GM18517 (cell line): ENCODE measurements at regions not wholly inside any gene's neighbourhood (a gene's known extent, or its start where the extent isn't known, plus 50 kb on each side); places are given as distances from the start of the nearest gene placed in this dataset.

Source experiments
- ATAC-seq: cut with Tn5 transposase; IDR thresholded peaks from one replicate; pipeline ENCODE4 v1.9.1; 2021; ENCODE audit warnings: mild to moderate bottlenecking, moderate library complexity; ENCODE audit not compliant: unreplicated experiment

DNA sequence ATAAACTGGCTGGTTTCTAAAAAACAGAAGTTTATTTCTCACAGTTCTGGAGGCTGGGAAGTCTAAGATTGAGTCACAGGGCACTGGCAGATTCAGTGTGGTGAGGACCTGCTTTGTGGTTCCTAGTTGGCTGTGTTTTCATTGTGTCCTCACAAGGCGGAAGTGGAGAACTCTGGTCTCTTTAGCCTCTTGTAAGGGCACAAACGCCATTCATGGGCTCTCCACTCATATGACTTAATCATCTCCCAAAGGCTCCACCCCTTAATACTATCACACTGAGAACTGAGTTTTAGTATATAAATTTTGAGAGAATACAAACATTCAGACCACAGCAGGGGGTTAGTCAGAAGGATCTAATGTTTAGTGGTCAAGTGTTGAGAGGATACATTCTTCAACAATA lies 208.2 kb downstream of the SEC61B start:
- ATAC-seq = no peak

DNA sequence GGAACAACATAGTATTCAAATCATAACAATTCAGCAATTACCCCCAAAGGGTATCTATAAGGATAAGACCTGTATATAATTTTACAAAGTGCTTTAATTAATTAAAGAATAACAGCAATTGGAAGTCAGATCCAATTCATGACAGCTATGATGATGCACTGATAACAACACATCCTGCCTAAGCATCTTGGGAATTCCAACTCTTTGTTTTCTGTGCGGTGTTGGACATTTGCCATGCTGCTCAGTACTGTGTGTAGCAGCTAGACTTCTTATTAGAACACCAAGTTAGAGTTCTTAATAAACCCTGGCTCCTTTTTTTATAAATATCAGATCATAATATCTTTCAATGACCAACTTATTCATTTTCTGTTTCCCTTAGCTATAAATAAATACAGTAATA lies 209.0 kb downstream of the SEC61B start:
- ATAC-seq = no peak

DNA sequence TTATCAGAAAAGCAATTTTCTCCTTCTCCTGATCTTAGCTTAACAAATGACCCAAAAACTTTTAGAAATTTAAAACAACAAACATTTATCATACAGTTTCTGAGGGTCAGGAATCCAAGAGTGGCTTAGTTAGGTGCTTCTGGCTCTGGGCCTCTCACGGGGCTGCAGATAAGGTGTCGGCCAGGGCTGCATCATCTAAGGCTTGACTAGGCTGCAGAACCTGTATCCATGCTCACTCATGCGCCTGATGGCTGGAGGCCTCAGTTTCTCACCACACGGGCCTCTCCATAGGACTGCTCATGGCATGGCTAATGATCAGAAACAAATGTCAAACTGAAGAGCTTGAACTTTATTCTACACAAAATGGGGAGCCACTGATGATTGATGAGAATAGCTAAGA lies 210.0 kb downstream of the SEC61B start:
- ATAC-seq = no peak

DNA sequence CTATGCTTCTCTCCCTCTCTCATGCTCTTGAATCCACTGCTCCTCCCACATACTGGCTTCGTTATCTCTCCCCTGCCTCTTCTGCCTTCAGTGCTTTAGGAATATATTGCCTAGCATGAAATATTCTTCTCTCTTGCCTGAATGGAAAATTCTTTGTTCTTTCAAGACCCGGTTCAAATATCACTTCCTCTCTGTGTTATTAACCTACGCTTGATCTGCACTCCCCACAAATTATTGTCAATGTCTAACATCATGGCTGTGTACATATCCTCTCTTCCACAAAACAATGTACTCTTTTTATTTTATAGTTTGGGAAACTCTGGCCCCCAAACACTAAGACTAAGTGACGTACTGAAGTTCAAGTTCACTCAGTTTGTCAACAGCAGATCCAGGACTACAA lies 211.0 kb downstream of the SEC61B start:
- peak; percentile 5 for ATAC-seq

DNA sequence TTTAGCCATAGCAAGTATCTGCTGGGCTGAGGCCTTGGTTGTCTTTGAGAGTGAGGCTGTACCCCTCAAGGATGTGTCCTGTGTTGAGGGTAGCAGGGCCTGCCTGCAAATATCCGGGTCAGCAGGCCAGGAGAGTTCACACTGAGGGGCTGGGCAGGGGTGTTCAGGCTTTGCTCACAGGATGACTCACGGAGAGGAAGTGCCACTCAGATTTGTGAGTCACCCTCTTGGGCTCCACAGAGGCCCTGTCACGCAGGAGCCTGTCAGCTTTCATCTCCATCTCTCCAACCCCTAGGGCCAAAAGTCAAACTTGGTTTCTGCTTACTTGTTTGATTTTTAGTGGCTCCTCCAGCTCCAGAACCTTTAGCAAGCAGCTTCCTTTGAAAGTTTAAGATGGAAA lies 211.5 kb downstream of the SEC61B start:
- peak; percentile 96 for ATAC-seq

DNA sequence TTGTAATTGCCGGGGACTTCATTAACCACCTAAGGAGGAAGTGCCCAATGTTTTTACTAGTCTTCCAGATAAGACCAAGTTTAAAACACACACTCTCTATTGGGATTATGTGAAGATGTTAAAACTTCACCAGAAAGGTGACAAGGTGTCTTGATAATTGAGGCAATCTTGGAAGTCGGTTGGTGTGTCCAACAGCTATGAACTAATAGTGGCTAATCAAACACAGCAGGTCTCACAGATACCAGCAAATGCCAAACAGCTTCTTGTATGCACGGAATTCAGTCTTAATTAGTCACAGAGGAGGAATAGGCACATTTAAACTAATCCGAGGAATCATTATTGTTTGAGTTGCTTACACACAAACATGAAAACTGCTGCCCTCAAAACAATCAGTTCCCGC lies 214.5 kb downstream of the SEC61B start:
- no peak for ATAC-seq

DNA sequence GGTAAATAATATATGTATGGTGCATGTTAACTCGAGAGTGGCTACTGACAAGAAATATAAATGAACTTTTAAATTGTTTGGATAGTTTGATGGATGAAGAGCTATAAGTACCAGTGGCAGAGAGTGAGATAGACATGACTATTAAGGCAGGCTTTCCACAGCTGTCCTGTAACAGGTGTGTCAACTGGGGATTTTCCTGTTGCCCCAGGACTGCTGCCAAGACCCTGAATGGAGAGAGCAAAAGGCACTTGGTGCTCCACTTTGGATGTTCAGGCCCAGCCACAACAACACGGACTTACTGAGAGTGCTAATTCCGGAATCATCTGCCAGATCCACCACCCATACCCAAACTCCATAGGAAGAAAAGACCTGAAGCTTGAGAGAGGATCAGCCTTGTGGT lies 215.1 kb downstream of the SEC61B start:
- ATAC-seq = no peak

DNA sequence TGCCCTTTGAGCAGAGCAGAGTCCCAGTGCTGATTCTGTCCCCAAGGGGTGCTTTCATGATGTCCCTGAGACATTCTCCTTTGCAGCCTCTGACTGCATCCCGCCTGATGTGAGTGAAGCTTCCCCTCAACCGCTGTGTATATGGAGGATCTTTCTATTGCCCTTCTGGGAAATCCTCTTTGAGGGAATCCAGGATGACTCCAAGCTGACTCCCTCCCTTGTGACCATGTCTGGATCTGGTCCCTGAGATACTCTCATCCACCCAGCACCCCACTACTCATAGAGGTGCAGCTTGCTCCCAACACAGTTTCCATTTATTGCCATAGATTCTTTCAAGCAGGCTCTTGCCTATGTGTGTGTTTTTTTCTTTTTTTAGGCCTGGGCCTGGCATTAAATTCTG lies 216.5 kb downstream of the SEC61B start:
- ATAC-seq = no peak

DNA sequence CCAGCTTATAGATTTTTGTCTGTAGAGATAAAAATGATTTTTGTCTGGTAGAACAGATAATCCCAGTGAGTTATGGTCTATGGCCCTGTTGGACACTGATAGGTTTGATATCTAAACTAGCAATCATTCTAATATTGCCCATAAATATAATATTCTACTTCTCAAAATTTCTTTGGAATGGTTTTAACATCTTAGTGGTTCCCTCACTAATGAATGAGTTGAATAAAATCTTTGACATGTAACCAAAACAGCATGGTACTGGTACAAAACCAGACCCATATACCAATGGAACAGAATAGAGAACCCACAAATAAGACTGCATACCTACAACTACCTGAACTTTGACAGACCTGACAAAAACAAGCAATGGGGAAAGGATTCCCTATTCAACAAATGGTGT lies 219.7 kb downstream of the SEC61B start:
- ATAC-seq = no peak

DNA sequence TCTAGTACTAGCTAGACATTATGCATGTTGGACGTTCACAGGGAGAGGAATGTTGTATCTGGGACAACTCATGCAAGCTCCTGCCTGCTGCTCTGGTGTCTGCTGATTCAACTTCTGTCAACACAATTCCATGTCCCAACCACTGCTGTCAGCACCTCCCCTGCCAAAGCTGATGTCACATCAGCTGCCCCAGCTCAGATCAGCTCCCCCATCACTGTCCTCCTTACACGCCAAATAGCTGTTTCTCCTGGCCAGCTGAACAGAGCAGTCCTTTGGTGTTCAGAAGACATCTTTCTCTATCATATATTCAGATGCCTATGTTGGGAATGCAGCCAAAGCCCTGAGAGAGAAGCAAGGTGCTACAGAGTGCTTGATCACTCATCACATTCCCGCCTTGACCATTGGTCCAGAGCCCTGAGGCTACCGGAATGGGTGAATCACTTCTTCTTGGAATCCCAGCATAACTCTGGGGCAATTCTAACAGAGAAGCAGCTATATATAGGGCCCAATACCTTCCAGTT lies 223.3 kb downstream of the SEC61B start:
- no peak for ATAC-seq

DNA sequence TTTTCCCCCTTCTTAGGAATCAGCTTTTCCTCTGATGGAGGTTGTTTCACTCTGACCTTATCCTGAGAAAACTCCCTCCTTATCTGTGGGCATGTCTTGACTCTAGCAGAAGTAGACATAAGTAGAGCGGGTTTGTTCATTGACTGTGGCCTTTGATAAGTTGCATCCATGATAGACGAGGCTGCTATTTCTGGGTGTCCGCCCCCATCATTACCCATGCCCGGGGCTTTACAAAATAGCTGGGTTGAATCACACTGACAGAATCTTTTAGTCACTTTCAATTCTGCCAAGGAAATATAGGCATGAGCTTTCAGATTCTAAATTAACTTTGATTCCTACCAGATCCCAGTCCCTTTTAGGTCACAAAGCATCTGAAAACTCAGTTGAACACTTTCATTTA lies 223.8 kb downstream of the SEC61B start:
- ATAC-seq = no peak

DNA sequence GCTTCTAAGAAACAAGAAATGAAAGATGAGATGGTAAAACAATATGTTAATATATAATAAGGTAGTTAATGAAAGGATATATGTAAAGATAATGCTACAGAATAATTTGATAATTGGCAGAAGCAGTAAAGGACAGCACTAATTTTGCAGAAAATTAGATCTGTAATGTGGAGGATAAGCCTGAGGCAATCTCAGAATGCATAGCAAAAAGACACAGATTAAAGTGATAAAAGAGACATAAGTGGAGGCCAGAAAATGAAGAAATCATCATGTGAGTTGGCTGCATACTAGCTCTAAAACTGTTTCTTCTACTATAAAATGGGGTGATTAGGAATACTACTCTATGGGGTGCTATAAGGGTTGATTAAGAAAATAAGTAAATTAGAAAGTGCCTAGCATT lies 225.9 kb downstream of the SEC61B start:
- no peak for ATAC-seq

DNA sequence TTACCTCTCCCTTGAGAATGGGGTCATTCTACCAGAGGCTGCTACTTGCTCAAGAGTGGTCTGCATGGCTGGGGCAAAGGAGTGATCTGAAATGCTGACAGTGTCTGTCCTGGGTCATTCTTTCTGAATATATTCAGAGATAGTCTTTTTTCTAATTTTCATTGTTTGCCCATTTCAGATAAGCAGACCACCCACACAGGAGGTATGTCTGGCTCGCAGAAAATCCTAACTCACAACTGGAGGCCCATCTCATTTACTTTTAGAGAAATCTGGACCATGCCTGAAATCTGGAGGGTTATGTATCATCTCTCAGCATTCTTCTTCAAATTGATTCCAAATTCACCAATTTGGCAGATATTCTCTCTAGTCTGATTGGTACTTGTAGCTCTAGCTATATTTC lies 227.6 kb downstream of the SEC61B start:
- no peak for ATAC-seq

DNA sequence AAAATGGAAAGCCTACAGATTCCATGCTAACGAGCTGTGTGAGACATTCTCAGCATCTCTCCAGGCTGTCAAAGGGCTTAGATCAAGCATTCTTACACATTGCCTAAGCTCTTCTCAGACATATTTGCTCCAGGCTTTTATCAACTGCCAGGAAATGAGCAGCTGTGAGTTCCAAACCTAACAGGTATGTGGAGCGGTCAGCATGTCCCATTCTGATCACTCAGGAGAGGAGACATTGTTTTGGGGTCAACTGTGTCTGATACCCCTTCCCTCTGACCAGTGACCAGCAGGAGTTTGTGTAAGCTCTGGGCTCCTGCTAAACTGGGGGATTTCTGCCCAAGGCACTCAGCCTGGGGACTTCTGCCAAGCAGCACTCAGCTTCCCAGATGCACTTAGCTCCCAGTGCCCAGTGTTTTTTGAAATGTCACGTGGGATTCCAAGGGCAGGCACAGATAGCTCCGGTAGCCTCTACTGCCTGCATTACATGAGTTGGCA lies 229.1 kb downstream of the SEC61B start:
- ATAC-seq = no peak

DNA sequence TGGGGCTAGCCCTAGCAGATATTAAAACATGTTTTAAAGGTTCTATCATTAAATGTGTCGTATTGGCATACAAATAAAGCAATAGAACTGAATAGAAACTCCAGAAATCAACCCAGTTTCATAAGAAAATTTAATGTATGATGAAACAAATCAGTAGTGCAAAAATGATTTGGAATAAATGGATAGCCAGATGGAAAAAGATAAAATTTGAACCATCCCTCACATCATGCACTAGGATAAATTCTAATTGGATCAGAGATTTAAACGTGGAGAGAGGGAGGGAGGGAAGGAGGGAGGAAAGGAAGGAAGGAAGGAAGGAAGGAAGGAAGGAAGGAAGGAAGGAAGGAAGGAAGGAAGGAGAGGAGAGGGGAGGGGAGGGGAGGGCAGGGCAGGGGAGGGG lies 235.3 kb downstream of the SEC61B start:
- no peak for ATAC-seq

DNA sequence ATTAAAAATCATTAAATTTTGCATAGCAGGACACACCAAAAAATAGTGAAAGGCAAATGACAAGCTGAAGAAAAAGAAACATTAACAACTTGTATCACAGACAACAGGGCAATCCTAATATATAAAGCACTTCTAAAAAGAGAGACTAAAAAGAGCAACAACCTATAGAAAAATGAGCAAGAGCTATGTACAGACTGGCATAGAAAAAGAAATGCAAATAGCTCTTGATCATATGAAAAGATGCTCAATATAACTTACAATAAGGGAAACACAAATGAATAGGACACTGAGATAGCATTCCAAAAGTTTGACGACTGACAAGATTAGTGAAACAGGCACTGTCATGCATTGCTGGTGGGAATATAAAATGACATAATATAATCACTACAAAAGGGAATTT lies 235.9 kb downstream of the SEC61B start:
- no peak for ATAC-seq

DNA sequence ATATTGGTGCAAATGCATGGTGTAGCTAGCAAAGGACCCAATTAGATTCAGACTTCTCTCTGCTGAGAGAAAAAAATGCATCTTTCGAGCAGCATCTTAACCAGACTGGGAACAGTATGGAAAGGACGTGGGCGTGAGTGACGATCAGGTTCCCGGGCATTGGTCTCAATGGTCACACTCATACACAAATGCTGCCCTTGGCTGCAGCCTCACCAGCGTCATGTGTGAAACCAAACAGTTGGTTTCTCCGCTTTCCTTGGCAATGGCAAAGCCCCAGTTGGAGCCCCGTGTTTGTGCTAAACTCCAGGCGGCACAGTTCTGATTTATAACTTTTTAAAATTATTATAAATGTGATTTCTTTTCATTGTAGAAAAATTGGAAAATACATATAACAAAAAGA lies 237.8 kb downstream of the SEC61B start:
- ATAC-seq = no peak

DNA sequence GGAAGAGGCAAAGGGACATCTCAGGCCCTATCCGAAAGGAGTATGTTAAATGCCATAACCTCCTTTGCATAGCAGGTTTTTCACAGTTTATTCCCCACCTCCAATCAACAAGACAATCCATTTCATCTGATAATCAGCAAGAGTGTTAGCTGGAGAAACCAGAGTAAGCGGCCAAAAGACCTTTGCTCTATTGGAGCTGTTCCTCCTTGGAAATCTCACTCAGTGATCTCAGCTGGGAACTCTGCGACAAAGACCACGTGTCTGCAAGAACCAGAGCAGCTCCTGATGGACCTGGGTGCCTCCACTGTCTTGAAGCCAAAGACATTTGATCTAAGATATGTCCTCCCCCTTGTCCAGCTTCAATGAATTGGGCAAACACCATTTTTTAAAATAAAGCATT lies 241.0 kb downstream of the SEC61B start:
- ATAC-seq = no peak

DNA sequence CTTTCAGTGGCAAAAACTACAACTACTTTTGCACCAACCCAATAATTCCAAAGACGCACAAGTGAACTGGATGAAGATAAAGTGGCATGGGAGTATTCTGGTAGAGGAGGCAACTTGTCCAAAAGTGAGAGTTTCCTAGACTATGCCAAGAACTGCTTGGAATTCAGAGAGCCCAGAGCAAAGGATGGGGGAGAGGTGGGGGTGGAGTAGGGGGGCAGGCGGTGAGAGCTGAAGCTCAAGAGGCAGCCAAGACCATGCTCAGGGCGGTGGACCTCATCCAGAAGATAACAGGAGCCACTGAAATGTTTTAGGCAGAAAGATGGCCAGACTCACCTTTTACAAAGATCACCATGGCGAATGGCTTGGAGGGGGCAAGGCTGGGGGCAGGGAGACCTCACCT lies 242.5 kb downstream of the SEC61B start:
- no peak for ATAC-seq

DNA sequence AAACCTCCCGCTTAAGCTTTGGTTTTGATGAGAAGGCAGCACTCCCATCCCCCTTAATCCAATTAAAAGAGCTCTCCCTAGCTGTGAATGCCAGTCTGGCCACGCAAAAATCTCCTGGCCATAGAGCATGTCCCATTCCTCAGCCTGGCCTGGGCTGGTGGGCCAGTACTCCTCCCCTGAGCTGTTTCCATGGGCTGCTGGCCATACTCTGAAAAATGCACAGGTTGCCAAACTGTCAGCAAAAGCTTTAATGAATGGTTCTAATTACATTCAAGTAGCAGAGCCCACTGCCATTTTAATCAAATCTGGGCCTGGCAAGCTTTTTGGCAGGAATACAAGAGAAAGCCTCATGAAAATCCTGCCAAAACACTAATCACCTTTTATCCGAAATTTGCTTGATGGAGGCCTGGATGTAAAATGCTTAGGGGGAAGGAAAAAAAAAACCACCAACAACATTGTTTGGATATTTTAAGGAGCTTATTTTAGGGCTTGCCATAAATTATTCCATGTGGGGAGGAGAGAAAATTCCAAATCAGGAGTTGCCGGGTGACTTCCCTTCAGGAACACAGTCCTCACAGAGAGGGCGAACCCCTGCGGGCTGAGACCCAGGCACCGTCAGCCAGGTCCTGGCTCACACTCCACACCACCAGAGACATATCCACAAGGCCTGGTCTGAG lies 243.3 kb downstream of the SEC61B start:
- no peak for ATAC-seq

DNA sequence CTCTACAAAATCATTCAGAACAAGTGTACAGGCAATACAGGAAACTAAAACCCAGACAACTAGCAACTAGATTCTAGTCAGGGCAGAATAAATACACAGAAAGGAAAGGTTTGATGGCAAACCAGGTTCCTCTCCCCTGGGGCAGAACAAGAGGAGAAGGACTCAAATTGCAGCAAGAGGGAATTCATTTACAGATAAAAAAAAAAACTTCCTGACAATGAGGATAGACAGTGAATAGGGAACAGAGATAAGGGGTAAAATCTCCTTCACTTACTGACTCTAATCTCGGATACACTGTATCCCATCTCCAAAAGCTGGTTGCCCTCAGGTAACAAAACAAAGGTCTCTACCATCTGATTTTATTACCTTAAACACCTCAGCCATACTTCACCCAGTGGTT lies 244.0 kb downstream of the SEC61B start:
- no peak for ATAC-seq

DNA sequence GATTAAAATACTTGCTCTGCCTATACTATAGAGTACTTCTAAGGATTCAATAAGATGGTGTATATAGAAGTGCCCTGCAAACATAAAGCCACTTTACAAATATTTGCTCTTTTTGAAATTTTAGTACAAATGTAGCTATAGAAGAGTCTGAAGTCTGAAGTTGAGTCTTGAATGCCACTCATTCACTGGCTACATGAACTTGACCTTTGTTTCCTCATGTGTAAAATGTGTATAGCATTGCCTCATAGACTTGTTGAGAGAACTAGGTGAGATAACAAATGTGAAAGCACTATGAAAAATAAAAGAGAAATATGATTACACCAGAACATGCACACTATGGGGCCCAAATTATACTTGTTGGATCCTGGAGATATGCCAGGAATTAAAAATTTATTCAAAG lies 244.7 kb downstream of the SEC61B start:
- ATAC-seq = no peak

DNA sequence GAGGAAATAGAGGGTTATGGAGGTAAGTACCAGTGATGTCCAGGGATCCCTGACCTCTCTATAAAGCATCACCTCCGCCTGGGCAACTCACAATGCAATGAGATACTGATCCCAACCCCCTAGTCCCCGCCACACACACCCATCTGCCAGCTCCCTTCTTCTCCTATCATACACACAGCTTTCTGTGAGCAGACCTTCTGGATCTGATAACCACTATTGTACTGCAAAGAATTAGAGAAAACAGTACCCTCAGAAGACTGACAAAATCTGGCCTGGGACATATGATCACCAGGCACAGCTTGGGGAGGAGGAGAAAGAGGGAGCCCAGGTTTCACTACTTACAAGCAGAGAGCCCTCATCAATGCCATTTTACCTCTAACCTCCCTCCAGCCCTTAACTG lies 249.0 kb downstream of the SEC61B start:
- ATAC-seq = no peak
